ENCODE measurements at regions not wholly inside any gene's neighbourhood (a gene's known extent, or its start where the extent isn't known, plus 50 kb on each side); places are given as distances from the start of the nearest gene placed in this dataset.

DNA sequence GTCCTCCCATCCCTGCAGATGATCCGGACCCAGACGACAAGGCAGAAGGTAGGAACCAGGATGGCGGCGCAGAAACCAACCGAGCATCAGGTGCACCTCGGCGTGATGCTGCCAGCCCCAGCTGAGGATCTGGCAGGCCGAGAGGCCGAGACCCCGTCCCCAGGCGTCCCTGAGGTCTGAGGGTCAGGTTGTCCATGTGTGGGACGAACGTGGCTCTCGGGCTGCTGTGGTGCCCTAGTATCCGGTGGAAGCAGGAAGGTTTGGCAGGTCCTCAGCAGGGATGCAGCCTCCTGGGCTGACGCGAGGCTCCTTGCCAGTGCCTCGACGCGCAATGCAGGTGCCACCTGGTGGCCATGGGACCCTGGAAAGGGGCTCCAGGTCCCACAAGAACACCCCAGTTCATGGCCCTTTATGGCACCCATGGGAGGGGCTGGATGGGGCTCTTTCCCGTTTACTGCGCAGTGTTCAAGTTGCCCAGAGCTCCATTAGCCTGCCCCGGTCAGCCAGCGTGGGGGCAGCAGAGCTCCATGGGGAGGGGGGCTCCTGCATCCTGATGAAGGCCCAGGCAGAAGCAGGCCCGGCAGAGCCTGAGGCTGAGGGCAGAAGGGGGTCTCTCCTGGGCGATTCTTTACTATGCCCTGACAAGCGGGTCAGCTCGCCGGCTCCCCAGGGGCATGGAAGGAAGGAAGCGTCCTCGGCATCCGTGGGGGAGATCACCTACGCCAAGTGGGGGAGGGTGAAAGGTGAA lies 129.9 kb downstream of the CTTN start:
- H3K4me1 ChIP-seq: no peaks in the 10 kb centered on the region
- 81 to 83% methylated on average over 22 to 28 of the region's 33 CpGs for WGBS, 2 donors
- H3K27me3 ChIP-seq: no peaks in the 10 kb centered on the region
- H3K27ac ChIP-seq: no peak overlapping the region
- no peaks in the 10 kb centered on the region for H3K36me3 ChIP-seq
- no peak overlapping the region for H3K4me3 ChIP-seq (replicated peaks in 1 of 3)
- no peak for DNase-seq
- intact Hi-C loops (cut with DNase I): no loop called here
- TF ChIP-seq, protein P1, sequence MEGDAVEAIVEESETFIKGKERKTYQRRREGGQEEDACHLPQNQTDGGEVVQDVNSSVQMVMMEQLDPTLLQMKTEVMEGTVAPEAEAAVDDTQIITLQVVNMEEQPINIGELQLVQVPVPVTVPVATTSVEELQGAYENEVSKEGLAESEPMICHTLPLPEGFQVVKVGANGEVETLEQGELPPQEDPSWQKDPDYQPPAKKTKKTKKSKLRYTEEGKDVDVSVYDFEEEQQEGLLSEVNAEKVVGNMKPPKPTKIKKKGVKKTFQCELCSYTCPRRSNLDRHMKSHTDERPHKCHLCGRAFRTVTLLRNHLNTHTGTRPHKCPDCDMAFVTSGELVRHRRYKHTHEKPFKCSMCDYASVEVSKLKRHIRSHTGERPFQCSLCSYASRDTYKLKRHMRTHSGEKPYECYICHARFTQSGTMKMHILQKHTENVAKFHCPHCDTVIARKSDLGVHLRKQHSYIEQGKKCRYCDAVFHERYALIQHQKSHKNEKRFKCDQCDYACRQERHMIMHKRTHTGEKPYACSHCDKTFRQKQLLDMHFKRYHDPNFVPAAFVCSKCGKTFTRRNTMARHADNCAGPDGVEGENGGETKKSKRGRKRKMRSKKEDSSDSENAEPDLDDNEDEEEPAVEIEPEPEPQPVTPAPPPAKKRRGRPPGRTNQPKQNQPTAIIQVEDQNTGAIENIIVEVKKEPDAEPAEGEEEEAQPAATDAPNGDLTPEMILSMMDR (IDR thresholded peaks at IDR 0.05): no peak
- TF ChIP-seq POLR2A (IDR thresholded peaks at IDR 0.05): no peak
- H3K9me3 ChIP-seq: no peaks in the 10 kb centered on the region

DNA sequence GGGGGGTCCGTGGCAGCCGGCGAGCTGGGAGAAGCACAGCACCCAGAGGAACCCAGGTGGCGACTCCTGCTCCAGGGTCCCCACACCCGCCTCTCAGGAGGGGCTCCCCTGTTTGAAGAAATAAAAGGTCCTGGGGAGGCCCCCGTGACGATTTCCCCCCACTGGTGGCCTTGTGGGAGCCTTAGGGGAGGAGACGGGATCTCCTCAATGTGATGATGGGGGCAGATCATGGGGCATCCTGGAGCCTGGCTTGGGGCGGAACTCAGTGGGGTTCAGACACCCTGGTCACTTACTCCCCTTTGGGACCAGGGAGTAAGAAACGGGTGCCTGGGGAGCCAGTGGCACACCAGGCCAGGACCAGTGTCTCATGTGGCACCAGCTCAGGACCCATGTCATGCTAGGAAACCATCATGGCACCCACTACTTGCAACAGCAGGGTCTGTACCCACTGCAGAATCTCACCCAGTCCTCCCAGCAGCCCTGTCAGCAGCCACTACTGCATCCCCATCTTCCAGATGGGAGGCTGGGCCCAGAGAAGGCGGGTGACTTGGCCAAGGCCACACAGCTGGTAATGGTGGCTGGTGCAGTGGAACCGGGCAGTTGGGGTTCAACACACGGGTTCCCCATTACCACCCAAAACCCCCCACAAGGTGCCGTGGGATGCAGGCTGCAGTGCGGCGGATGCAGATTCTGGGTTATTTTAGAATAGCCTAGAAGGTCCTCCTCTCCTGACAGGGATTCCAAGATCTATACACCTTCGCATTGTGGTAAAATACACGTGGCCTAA lies 130.7 kb downstream of the CTTN start:
- no peak for DNase-seq
- no peaks in the 10 kb centered on the region for H3K27me3 ChIP-seq
- no peaks in the 10 kb centered on the region for H3K9me3 ChIP-seq
- H3K4me3 ChIP-seq (replicated peaks in 1 of 3): no peak overlapping the region
- no peak overlapping the region for H3K27ac ChIP-seq
- intact Hi-C loops (cut with DNase I): no loop called here
- WGBS, 2 donors: 92 to 93% methylated on average over 11 to 15 of the region's 18 CpGs
- H3K4me1 ChIP-seq: no peaks in the 10 kb centered on the region
- H3K36me3 ChIP-seq: no peaks in the 10 kb centered on the region
- TF ChIP-seq POLR2A (IDR thresholded peaks at IDR 0.05): no peak
- TF ChIP-seq, protein P1 (IDR thresholded peaks at IDR 0.05): no peak

DNA sequence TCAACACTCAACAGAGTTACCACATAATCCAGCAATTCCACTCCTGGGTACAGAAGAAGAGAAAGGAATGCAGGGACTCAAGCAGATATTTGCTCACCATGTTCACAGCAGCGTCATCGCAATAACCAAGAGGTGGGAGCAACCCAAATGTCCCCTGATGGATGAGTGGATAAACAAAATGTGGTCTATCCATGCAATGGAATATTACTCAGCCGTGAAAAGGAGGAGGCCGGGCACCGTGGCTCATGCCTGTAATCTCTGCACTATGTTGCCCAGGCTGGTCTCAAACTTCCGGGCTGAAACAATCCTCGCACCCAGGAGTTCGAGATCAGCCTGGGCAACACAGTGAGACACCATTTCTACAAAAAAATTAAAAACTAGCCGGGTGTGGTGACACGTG lies 131.7 kb downstream of the CTTN start:
- intact Hi-C loops (cut with DNase I): no loop called here
- WGBS, 2 donors: 91% methylated on average over 10 of the region's 10 CpGs
- DNase-seq: no peak
- Histone ChIP-seq H3K4me1 (no peaks in the 10 kb centered on the region), H3K27me3 (no peaks in the 10 kb centered on the region), H3K4me3 (replicated peaks in 1 of 3) (no peak overlapping the region), H3K27ac (no peak overlapping the region), H3K36me3 (no peaks in the 10 kb centered on the region), H3K9me3 (no peaks in the 10 kb centered on the region)
- no peak for TF ChIP-seq POLR2A (IDR thresholded peaks at IDR 0.05)
- TF ChIP-seq, protein P1 (IDR thresholded peaks at IDR 0.05): no peak

DNA sequence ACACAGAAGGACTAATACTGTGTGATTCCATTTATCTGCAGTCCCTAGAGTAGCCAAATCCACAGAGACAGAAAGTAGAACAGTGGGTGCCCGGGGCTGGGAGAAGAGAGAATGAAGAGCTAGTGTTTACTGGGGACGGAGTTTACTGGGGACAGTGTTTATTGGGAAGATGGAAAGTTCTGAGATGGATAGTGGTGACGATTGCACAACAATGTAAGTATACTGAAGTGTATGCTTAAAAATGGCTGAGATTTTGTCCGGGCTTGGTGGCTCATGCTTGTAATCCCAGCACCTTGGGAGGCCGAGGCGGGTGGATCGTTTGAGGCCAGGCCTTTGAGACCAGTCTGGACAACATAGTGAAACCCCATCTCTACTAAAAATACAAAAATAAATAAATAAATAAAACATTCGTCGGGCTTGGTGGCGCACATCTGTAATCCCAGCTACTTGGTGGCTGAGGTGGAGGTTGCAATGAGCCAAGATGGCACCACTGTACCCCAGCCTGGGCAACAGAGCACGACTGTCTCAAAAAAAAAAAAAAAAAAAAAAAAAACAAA lies 132.4 kb downstream of the CTTN start:
- Histone ChIP-seq H3K4me3 (replicated peaks in 1 of 3) (no peak overlapping the region), H3K36me3 (no peaks in the 10 kb centered on the region), H3K9me3 (no peaks in the 10 kb centered on the region), H3K27me3 (no peaks in the 10 kb centered on the region), H3K27ac (no peak overlapping the region), H3K4me1 (no peaks in the 10 kb centered on the region)
- no peak for TF ChIP-seq POLR2A (IDR thresholded peaks at IDR 0.05)
- TF ChIP-seq, protein P1 (IDR thresholded peaks at IDR 0.05): no peak
- 91 to 95% methylated on average over 11 of the region's 11 CpGs for whole genome bisulfite sequencing, 2 donors
- intact Hi-C loops (cut with DNase I): no loop called here
- DNase-seq: no peak

Data from thyroid gland (tissue), 4 donors.